Kidney epithelial cell (primary cell): ENCODE measurements at regions not wholly inside any gene's neighbourhood (a gene's known extent, or its start where the extent isn't known, plus 50 kb on each side); places are given as distances from the start of the nearest gene placed in this dataset.

ENCODE experiments used
- DNase-seq: peaks from one replicate; pipeline ENCODE4 v3.0.0-alpha.2; 2010; ENCODE audit warnings: low read depth
- H3K27me3 ChIP-seq: 2 replicates; pipeline ENCODE4 v1.6.0; 2011; ENCODE audit warnings: low read length; ENCODE audit not compliant: control insufficient read depth, insufficient read depth
- H3K36me3 ChIP-seq: 2 replicates; pipeline ENCODE4 v1.5.1; 2011; ENCODE audit warnings: low read length; ENCODE audit not compliant: control insufficient read depth, insufficient read depth
- H3K4me3 ChIP-seq: 2 replicates; pipeline ENCODE4 v1.5.1; 2011; ENCODE audit warnings: low read depth, mild to moderate bottlenecking, control low read depth, low read length
- CTCF ChIP-seq: IDR thresholded peaks from 2 replicates; pipeline ENCODE4 v1.5.1; 2011; ENCODE audit warnings: mild to moderate bottlenecking, moderate library complexity, low read length, control low read depth, inconsistent platforms; ENCODE audit not compliant: insufficient read depth, poor library complexity, severe bottlenecking

DNA sequence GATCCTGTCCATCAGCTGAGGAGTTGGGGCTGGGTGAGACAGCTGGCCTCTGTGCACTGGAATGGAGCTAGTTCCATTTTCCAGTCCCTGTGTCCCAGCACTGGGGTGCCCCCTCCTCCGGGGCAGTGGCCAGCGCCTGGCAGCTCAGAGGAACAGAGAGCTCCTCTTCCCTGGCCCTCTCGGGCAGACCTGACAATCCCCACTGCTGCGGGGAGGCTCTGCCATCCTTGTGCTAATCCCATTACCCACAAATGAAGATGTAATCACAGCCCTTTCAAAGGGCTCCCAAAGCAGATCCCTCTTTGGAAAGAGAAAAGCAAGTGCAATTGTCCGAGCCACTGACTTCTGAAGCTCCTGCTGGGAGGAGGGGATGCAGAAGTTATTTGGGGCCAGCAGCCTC is 75.1 kb upstream of the MSX1 start:
- DNase-seq, result no peak
- Histone ChIP-seq H3K27me3 (no peaks in the 10 kb centered on the region), H3K36me3 (no peaks in the 10 kb centered on the region), H3K4me3 (no peak overlapping the region)
- no peak for TF ChIP-seq CTCF

- TF ChIP-seq CTCF, result no peak
- no peak for DNase-seq
- H3K27me3 ChIP-seq, result no peaks in the 10 kb centered on the region
- no peaks in the 10 kb centered on the region for H3K36me3 ChIP-seq
- H3K4me3 ChIP-seq, result no peak overlapping the region
Observed at GRCh38 chr4:4783847-4784246, 75.6 kb upstream of the MSX1 start.

DNA sequence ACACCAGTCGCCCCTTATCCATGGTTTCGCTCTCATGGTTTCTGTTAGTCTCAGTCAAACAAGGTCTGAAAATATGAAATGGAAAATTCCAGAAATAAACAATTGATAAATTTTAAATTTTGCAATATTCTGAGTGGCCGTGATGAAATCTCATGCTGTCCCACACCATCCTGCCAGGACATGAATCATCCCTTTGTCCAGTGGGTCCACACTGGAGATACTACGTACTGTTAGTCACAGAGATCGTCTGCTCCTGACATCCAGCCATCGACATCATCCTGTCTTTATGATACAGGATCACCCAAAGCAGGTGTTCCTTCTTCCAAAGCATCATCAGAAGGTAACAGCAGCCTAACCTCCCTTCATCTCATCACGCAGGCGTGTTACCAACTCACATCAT is 76.5 kb upstream of the MSX1 start:
- Histone ChIP-seq H3K4me3 (no peak overlapping the region), H3K36me3 (no peaks in the 10 kb centered on the region), H3K27me3 (no peaks in the 10 kb centered on the region)
- no peak for TF ChIP-seq CTCF
- DNase-seq, result no peak

GRCh38 chr4:4781936-4782707 is 77.3 kb upstream of the MSX1 start:
- TF ChIP-seq CTCF, result no peak
- Histone ChIP-seq H3K36me3 (no peaks in the 10 kb centered on the region), H3K4me3 (no peak overlapping the region), H3K27me3 (no peaks in the 10 kb centered on the region)
- DNase-seq, result no peak

DNA sequence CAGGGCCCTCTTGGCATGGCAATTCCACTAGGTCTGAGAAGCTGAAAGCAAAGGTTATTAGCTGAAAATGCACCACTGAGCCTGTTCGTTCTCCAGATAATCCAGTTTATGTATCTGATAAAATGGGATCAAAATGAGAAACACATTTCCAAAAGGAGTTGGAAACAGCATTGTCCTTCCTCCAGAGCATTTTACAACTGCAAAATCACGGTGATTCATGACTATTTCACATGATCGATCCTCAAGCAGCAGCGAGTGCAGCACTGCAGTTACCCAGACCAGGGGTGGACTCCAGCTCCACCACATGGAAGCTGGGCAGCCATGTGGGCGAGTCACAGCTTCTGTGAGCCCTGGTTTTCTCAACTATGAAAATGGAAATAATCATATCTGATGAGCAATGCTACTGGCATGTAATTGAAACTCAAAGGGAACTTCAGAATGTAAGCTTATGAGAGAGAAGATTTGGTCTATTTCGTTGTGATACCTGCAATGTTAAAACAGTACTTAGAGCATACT is 78.7 kb upstream of the MSX1 start:
- DNase-seq, result no peak
- Histone ChIP-seq H3K36me3 (no peaks in the 10 kb centered on the region), H3K4me3 (no peak overlapping the region), H3K27me3 (no peaks in the 10 kb centered on the region)
- TF ChIP-seq CTCF, result no peak

DNA sequence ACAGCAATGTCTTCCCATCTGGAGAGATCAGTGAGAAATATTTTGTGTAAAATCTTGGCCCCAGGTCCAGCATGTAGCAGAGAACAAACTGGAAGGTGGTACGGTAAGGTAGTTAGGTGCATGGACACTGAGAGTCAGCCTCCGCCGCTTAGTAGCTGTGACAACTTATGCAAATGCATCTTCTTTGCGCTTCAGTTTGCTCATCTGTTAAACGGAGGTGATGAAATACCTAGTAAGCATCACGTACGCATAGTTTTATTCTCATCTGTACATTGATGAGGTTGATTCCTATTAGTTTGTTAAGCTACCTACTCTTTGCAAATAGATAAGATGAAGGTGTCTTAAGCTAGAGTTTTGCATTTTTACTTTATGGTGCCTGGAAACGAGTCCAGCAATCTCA is 80.0 kb upstream of the MSX1 start:
- DNase-seq, result no peak
- Histone ChIP-seq H3K36me3 (no peaks in the 10 kb centered on the region), H3K4me3 (no peak overlapping the region), H3K27me3 (no peaks in the 10 kb centered on the region)
- TF ChIP-seq CTCF, result no peak
